Thyroid gland (tissue), 4 donors: ENCODE measurements at regions not wholly inside any gene's neighbourhood (a gene's known extent, or its start where the extent isn't known, plus 50 kb on each side); places are given as distances from the start of the nearest gene placed in this dataset.

Source experiments
- DNase-seq, 2 donors: peaks; one replicate each; pipeline ENCODE4 v3.0.0-alpha.2; 2019
- H3K27ac ChIP-seq, 3 donors: fragments of 200-600 bp; sonication (generic); 1 replicate in 2 of 3; 2 replicates in 1 of 3; pipeline ENCODE4 v1.5.1; 2016 to 2019; ENCODE audit warnings: mild to moderate bottlenecking in 1 of 3, moderate library complexity in 1 of 3
- H3K27me3 ChIP-seq: fragments of 200-600 bp; sonication (generic); one replicate; pipeline ENCODE4 v1.5.1; 2019
- H3K36me3 ChIP-seq, 2 donors: fragments of 200-600 bp; sonication (generic); one replicate each; pipeline ENCODE4 v1.5.1; 2016 to 2019
- H3K4me1 ChIP-seq, 2 donors: fragments of 200-600 bp; sonication (generic); one replicate each; pipeline ENCODE4 v1.5.1; 2017 to 2019
- H3K4me3 ChIP-seq, 3 donors: fragments of 200-600 bp; sonication (generic); replicated peaks in 1 of 3; 1 replicate in 2 of 3; 2 replicates in 1 of 3; pipeline ENCODE4 v1.5.1; 2016; ENCODE audit warnings: mild to moderate bottlenecking in 1 of 3
- H3K9me3 ChIP-seq: fragments of 200-600 bp; sonication (generic); one replicate; pipeline ENCODE4 v1.5.1; 2017
- CTCF ChIP-seq, 6 experiments: fragments of 200-600 bp in 3 of 6; fragments of 450-650 bp in 3 of 6; sonication (generic) in 3 of 6; IDR thresholded peaks; one replicate each; pipeline ENCODE4 v1.5.1; 2016 to 2019; ENCODE audit warnings: antibody characterized with exemption in 6 of 6, mild to moderate bottlenecking in 2 of 6, inconsistent platforms in 1 of 6, moderate library complexity in 1 of 6
- POLR2A ChIP-seq, 2 donors: fragments of 450-650 bp; IDR thresholded peaks; one replicate each; pipeline ENCODE4 v1.6.1; 2017; ENCODE audit warnings: antibody characterized with exemption in 2 of 2, mild to moderate bottlenecking in 2 of 2, moderate library complexity in 1 of 2
- WGBS, 2 donors: methylation state at CpG; one replicate each; pipeline ENCODE4 v1.1.5; 2017; 5-methylcytosine and 5-hydroxymethylcytosine counted together
- intact Hi-C: fragments of 100-400 bp; cut with DNase I; formaldehyde crosslinking; loops from one replicate; pipeline ENCODE4 v1.15.1; 2023

- Histone ChIP-seq H3K27me3 (no peaks in the 10 kb centered on the region), H3K4me1 (no peaks in the 10 kb centered on the region), H3K4me3 (no peak overlapping the region), H3K27ac (no peak overlapping the region), H3K9me3 (no peaks in the 10 kb centered on the region), H3K36me3 (no peaks in the 10 kb centered on the region)
- DNase-seq, result peak in 1 of 2 donors; percentile 8
- intact Hi-C loops, result no loop called here
- TF ChIP-seq POLR2A (IDR thresholded peaks at IDR 0.05) (no peak), CTCF (IDR thresholded peaks at IDR 0.05) (no peak)
- 52 to 66% methylated on average over 5 of the region's 5 CpGs for WGBS, 2 donors
These were observed 181.1 kb downstream of the SOCS6 start for GRCh38 chr18:70469916-70470315.

- no peak overlapping the region for H3K27ac ChIP-seq
- TF ChIP-seq POLR2A (IDR thresholded peaks at IDR 0.05) (no peak), CTCF (IDR thresholded peaks at IDR 0.05) (no peak)
- no peaks in the 10 kb centered on the region for H3K27me3 ChIP-seq
- no peaks in the 10 kb centered on the region for H3K36me3 ChIP-seq
- H3K4me1 ChIP-seq, result peaks cover 5 to 7% of the 10 kb centered on the region in 2 donors
- H3K9me3 ChIP-seq, result no peaks in the 10 kb centered on the region
- no peak for DNase-seq
- 66 to 86% methylated on average over 5 of the region's 5 CpGs for WGBS, 2 donors
- H3K4me3 ChIP-seq, result no peak overlapping the region
- intact Hi-C loops, result no loop called here
These were observed 180.2 kb downstream of the SOCS6 start for GRCh38 chr18:70468861-70469547.

- H3K27ac ChIP-seq, result no peak overlapping the region
- no peaks in the 10 kb centered on the region for H3K36me3 ChIP-seq
- peak in 3 of 6 experiments; percentile 12 to 29 (median 26) for TF ChIP-seq CTCF (IDR thresholded peaks at IDR 0.05)
- TF ChIP-seq POLR2A (IDR thresholded peaks at IDR 0.05), result no peak
- peak; percentile 77 to 83 for DNase-seq
- peaks cover 5 to 7% of the 10 kb centered on the region in 2 donors for H3K4me1 ChIP-seq
- intact Hi-C loops, result no loop called here
- H3K27me3 ChIP-seq, result no peaks in the 10 kb centered on the region
- H3K9me3 ChIP-seq, result no peaks in the 10 kb centered on the region
- H3K4me3 ChIP-seq, result no peak overlapping the region
- 19 to 23% methylated on average over 14 to 16 of the region's 18 CpGs for WGBS, 2 donors
These were observed 175.7 kb downstream of the SOCS6 start for GRCh38 chr18:70464343-70465114.

- Histone ChIP-seq H3K9me3 (no peaks in the 10 kb centered on the region), H3K4me3 (no peak overlapping the region), H3K4me1 (peaks cover 5 to 7% of the 10 kb centered on the region in 2 donors), H3K36me3 (no peaks in the 10 kb centered on the region), H3K27me3 (no peaks in the 10 kb centered on the region), H3K27ac (no peak overlapping the region)
- WGBS, 2 donors, result 80 to 83% methylated on average over 6 of the region's 6 CpGs
- intact Hi-C loops, result no loop called here
- TF ChIP-seq CTCF (IDR thresholded peaks at IDR 0.05) (no peak), POLR2A (IDR thresholded peaks at IDR 0.05) (no peak)
- no peak for DNase-seq
These were observed 174.2 kb downstream of the SOCS6 start for GRCh38 chr18:70463085-70463484.

- 55 to 62% methylated on average over 3 of the region's 3 CpGs for WGBS, 2 donors
- H3K36me3 ChIP-seq, result no peaks in the 10 kb centered on the region
- no peaks in the 10 kb centered on the region for H3K9me3 ChIP-seq
- TF ChIP-seq CTCF (IDR thresholded peaks at IDR 0.05) (no peak), POLR2A (IDR thresholded peaks at IDR 0.05) (no peak)
- peaks cover 5 to 7% of the 10 kb centered on the region in 2 donors for H3K4me1 ChIP-seq
- no peak overlapping the region for H3K4me3 ChIP-seq
- no peaks in the 10 kb centered on the region for H3K27me3 ChIP-seq
- H3K27ac ChIP-seq, result no peak overlapping the region
- intact Hi-C loops, result no loop called here
- DNase-seq, result no peak
These were observed 173.2 kb downstream of the SOCS6 start for GRCh38 chr18:70462078-70462439.
